Right renal pelvis (tissue), 4 donors: ENCODE measurements at regions not wholly inside any gene's neighbourhood (a gene's known extent, or its start where the extent isn't known, plus 50 kb on each side); places are given as distances from the start of the nearest gene placed in this dataset.
"Not testable (repeated sequence)": the region's sequence is repeated elsewhere in the genome, so short reads cannot be mapped to it uniquely, and the experiment has no call there.

Experiments used
- DNase-seq, 4 donors: peaks; one replicate each; pipeline ENCODE4 v3.0.0-alpha.2; 2013; ENCODE audit warnings: low read depth in 4 of 4, low spot score in 3 of 4, missing footprints in 1 of 4

DNA sequence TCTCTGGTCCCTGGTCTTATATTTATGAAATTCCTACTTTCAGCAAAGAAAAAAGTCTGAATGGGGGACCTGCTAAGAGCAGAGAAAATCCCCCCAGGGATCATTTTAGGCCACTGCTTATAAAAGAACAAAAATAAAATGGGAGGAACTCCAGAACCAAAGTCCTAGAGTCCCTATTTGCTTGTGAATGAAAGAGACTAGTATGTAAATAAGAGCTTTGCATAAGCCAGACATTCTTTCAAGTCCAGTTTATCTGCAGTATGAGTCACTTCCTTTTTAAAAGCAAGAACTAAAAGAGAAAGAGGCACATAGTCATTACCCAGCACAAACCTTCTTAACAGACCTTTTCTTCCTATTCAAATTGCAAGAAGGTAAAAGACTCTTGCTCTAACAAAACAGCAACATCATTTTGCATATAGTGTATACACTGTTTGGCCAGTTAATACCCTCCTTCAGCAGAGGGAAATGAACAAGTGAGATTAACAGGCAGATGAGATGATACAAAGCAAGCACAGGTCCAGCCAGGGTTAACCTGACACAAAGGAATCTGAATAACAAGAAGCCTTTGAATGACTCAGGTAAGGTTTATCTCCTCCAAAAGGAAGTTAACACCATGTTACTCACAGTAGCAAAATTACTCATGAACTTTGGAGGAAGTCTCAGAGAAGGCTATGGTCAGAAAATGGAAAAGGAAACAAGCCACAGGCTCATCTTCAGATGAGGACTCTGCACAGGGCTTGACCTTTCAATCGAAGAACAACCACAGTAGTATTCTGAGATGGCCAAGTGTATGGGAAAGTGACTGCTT, 87.3 kb downstream of the PHLDA1 start:
- no peak for DNase-seq

DNA sequence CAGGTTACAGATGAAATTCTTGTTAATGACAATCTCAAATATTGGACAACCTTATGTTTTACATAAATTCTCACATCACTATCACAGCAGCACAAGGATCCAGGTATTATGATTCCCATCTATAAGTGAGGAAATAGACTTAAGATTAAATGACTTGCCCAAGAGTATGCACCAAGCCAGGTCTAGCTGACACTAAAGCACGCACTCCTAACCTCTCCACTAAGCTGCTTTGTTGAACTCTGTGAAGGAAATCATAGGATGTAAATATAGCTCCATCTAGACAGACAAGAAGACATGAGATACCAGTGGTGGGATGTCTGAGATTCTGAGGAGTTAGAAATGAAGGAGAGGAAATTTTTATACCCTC, 87.9 kb downstream of the PHLDA1 start:
- no peak for DNase-seq

GRCh38 chr12:75941661-75942060, 89.9 kb downstream of the PHLDA1 start:
- not testable (repeated sequence) for DNase-seq

DNA sequence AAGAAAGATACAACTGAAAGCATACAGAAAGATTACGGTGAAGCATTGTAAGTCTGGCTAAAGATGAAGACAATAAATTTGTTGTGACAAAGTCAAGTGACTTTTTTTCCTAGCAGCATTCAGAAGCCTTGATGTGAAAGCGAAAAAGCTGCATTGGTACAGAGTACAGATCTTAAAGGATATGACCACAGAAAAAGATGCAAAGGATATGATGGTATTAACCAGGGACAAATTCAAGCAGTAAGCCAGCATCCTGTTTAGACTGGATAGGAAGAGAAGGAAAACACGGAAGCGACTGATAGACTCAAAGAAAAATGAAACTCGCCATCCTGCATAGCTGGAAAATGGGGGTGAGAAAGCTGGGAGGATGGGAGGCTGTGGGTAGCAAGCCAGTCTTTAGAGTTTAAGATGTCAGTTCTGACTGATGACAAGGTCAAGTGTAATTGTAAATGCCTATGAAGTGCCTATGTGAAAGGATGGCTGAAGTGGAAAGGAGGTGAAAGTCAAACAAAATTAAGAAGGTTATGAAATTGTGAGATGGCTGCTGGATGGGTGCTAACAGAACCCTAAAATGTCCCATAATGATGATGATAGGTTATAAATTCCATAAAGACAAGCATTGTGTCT, 92.4 kb downstream of the PHLDA1 start:
- no peak for DNase-seq

- no peak for DNase-seq
Observed at GRCh38 chr12:75938189-75938588, 93.4 kb downstream of the PHLDA1 start.

- no peak for DNase-seq
Observed at GRCh38 chr12:75937486-75937885, 94.1 kb downstream of the PHLDA1 start.

DNA sequence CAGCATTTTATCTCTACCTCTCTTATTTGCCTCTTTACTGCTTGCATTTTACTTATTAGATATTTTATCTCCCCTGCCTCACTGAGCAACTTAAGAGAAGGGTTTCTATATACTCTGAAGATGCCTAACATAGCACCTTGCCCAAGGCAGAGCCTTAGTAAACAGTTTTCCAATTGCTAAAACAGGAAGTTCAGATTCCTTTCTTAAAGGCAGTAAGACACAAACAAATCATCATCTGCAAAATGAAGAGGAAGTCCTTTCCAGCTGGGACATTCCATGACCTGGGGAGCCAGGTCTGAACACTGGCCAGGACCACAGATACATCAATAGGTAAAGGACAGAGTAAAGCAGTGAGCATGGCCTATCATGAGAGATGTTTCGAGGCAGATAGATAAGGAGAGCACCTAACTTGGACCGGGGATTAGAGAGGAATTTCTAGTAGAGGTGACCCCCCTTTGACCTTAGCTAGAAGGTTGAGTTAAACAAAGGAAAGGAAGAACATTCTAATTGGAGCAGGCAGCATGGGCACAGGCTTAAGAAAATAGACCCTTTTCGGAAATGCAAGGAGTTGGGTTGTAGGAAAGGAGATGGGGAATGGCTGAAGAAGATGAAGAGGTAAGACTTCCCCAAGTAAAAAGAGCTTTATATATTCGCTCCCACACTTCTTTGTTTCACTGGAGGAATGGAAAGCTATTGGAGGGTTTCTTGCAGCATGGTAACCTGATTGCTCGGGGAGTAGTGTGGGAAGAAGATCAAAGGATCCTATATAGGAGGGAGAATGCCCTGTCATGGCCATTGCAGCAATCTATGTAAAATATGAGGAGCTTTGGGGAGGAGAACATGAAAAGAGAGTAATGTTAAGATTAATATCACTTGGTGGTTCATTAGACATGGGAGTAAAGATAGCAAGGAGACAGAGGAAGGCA, 94.8 kb downstream of the PHLDA1 start:
- DNase-seq: no peak

DNA sequence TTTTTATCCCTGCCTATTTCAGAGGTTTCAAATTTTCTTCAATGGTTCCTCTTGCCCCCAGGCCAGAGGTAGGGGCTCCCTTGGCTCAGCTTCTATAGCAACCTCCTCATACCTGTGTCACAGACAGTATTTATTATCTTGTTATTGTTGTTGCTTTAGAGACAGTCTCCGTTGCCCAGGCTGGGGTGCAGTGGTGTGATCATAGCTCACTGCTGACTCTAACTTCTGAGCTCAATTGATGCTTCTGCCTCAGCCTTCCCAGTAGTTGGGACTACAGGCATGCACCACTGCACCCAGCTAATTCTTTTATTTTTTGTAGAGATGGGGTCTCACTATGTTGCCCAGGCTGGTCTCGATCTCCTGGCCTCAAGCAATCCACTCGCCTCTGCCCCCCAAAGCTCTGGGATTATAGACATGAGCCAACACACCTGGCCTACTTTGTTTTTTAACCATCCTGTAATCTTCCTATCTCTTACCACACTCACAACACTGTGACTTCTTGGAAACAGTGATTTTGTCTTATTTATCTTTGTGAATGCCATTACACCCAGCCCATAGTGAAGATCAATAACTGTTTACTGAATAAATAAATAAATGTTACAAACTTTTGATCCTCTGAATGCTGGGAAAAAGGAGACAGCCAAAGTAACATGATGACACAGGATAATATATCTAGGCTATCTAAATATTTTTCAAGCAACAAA, 95.9 kb downstream of the PHLDA1 start:
- no peak for DNase-seq

GRCh38 chr12:75933101-75933500, 98.5 kb downstream of the PHLDA1 start:
- DNase-seq: no peak

- DNase-seq: no peak
Observed at GRCh38 chr12:75932241-75932640, 99.3 kb downstream of the PHLDA1 start.

DNA sequence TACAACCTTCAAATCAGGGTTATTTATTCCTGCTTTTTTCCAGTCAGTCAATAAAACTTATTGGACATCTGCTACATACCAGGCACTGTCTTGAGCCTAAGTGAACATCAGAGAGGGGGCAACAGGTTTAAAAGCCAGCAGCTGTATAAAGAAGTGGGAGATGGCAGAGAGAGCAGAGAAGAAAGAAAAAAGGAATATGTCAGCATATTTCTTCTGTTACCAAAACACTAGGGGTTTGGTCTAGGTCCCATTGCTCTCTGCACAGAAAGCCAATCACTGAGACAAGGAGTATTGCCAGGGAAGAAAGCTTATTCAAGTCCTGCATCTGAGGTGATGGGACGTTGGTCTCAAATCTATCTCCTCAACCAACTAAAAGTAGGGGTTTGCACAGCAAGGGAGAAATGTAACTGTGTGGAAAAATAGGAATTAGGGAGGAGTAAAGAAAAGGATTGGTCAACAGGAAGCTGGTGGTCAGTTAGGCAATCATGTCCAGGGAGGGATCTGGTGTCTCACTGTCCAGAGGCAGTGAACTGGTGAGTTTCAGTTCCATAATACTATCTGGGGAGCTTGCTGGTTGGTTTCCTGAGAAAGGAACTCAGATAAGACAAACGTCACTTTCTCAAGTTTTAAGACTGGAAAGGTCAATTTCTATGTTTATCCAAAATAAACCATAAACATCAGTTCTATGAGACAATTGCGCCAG, 107.5 kb downstream of the PHLDA1 start:
- DNase-seq: no peak

DNA sequence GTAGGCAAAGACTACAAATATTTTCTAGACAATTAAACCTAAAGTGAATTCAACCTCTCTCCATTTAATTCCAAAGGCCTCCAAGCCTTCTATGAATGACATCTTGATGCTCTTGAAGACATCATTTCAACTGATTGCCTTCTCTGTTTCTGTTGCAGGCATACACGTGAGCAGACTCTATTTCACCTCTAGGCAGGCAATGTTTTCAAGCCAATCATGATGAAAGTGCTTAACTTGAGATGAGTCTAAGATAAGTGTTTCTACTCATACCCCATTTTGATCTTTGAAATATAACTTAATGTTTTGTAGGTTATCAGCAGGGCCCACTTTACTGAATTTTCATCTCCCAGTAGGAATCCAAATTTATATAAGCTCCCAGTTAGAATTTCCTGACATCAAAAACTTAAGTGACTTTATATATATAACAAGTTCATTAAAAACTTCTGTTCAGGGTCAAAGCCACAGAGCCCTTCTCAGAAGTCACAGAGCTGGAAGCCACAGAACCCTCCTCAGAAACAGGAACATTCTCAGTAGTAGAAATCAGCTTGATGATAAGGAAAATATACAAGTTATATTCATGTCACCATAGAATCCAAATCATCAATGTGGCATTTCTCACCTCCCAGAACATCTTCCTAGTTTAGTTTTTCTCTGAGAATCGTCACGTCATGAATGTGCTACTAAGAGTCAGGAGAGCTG, 108.5 kb downstream of the PHLDA1 start:
- DNase-seq: no peak

- no peak for DNase-seq
Observed at GRCh38 chr12:75921622-75922289, 109.8 kb downstream of the PHLDA1 start.

GRCh38 chr12:75917715-75918114, 113.9 kb downstream of the PHLDA1 start:
- DNase-seq: no peak

DNA sequence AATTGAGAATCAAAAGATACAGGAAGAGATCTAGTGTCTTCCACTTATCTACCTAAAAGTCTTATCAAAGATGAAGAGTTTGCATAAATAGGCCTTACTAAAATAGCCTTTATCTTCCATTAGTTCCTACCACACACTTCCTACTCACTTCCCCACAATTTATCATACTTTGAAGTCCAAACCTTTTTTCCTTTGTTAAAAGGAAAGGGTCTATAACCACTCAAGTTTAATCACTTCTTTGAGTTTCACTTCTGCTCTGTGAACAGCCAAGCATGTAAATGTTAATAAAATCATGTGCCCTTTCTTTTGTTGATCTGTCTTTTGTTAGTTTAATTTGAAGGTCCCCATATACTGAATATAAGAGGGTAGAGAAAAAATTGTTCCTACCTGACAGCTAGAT, 114.5 kb downstream of the PHLDA1 start:
- no peak for DNase-seq

DNA sequence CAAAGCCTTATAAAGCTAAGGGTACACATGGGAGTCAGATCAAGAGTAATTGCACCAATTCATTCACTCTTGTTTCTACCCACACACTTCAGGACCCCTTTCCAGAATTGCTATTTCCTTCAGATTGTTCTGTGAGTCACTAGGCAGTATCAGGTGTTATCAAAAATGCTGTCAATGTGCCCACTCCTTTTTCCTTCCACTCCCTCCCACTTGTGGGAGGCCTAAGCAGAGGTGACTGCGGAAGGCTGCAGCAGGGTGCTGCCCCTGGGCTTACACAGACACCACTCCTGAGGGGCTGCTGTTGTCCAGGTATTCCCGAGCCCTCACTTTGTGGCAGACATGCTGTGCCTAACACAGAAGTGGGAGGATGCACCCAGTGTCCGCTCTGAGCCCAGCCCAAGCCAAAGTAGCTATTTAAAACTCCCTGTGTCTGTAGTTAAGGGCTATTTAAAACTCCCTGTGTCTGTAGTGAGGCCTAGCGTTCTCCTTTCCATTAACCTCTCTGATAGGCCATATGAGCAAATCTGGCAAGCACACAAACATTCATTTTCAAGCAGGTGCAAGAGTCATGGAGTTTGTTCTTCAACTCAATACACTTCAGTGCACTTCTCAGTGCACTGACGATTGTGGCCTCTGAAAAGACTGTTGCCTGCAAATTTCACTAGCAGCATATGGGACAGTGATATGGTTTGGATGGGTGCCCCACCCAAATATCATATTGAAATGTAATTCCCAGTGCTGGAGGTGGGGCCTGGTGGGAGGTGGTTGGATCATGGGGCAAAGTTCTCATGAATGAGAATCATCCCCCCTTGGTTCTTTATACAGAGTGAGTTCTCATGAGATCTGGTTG, 117.8 kb downstream of the PHLDA1 start:
- no peak for DNase-seq

DNA sequence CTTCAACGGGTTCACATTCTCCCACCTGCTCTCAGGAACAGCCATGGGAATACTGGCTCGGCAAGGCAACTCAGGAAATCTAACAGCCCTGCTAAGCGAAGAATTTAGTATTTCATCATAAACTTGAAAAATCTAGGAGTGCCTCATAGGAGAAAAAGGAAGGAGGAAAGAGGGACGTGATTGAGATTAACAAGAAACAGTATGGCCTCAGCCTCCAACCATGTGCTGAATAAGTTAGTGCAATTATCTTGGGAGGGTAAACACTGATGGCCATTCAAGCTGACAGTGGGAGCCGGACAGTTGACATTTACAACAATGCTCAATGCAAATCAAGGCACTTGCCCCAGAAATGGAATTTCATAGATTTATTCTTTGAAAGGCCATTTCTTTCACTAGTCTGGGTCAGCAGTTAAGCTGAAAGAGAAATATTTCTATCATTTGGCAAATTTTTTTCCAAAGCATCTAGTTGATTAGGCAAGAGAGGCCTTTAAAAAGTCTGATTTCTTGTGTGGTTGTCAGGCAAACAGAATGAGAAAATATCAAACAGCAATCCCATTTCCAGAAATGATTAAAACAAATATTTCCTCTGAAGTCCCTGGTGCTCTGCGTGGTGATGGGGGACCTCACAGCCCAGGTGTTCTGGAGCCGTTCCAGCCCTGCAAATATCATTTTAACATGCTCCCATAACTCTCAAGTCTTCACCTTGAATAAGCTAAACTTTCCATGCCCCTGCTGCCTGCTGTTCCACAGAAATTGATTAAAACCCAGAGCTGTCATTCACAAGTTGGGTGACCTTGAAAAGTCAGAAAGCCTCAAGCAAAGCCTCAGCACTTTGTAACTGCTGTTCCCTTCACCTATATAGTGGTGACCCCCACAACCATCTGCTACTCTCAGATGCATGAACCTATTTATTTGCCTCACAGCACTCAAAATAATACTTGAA, 121.6 kb downstream of the PHLDA1 start:
- no peak for DNase-seq
